ENCODE measurements at regions not wholly inside any gene's neighbourhood (a gene's known extent, or its start where the extent isn't known, plus 50 kb on each side); places are given as distances from the start of the nearest gene placed in this dataset.

- TF ChIP-seq JUN (IDR thresholded peaks at IDR 0.05; ENCODE audit: borderline replicate concordance, insufficient read depth, insufficient read length, low read depth) (no peak), GATA2 (IDR thresholded peaks at IDR 0.05; ENCODE audit: insufficient read depth, insufficient read length, low read depth, low read length) (no peak), FOS (IDR thresholded peaks at IDR 0.05; ENCODE audit: borderline replicate concordance, insufficient read depth, low read length) (no peak), CTCF (IDR thresholded peaks at IDR 0.05; ENCODE audit: extremely low read depth in 1 of 2, insufficient read depth in 1 of 2, low read depth in 1 of 2, low read length in 2 of 2) (no peak), POLR2AphosphoS5 (IDR thresholded peaks at IDR 0.05; ENCODE audit: insufficient read depth, low read depth, low read length) (no peak), MYC (IDR thresholded peaks at IDR 0.05; ENCODE audit: low read depth, low read length) (no peak), EZH2 (IDR thresholded peaks at IDR 0.05; ENCODE audit: borderline replicate concordance, low read depth, low read length, severe bottlenecking) (peak; percentile 46), MAX (IDR thresholded peaks at IDR 0.05; ENCODE audit: insufficient read depth, insufficient read length) (no peak)
- FAIRE-seq, result no peak
- Histone ChIP-seq H3K4me1 (ENCODE audit: control insufficient read depth, extremely low read depth, insufficient read depth, low read length) (no peaks in the 10 kb centered on the region), H2AFZ (ENCODE audit: low read depth, low read length) (peak overlapping the region; percentile 55), H3K9me3 (replicated peaks; ENCODE audit: control insufficient read depth, insufficient read depth, low read length) (no peaks in the 10 kb centered on the region), H3K36me3 (ENCODE audit: control insufficient read depth in 2 of 2, extremely low read depth in 1 of 2, insufficient read depth in 2 of 2, low read length in 2 of 2) (no peaks in the 10 kb centered on the region), H3K27me3 (ENCODE audit: control insufficient read depth in 2 of 2, insufficient read depth in 2 of 2, low read length in 2 of 2) (peaks cover 10 to 21% of the 10 kb centered on the region in 2 experiments), H3K4me3 (replicated peaks in 1 of 3; ENCODE audit: insufficient read depth in 1 of 3, low read depth in 1 of 3, low read length in 3 of 3) (no peak overlapping the region), H4K20me1 (replicated peaks; ENCODE audit: control insufficient read depth, extremely low read depth, insufficient read depth, low read length) (no peaks in the 10 kb centered on the region), H3K4me2 (ENCODE audit: insufficient read depth, low read length) (peak overlapping the region; percentile 55), H3K9me1 (replicated peaks; ENCODE audit: control insufficient read depth, extremely low read depth, insufficient read depth, low read length) (no peaks in the 10 kb centered on the region), H3K27ac (ENCODE audit: insufficient read depth, low read depth, low read length) (no peak overlapping the region), H3K9ac (replicated peaks; ENCODE audit: extremely low read depth, insufficient read depth, low read length) (no peak overlapping the region), H3K79me2 (ENCODE audit: control insufficient read depth, insufficient read depth, low read length) (no peaks in the 10 kb centered on the region)
- ChIA-PET CTCF (interaction anchor here (0.7 kb wide), 1 partner anchor 84 kb away, joined by 3 read pairs; no protein-coding TSS in a partner anchor), POLR2A (no interaction called here)
- intact Hi-C loops (cut with micrococcal nuclease) (no loop called here), dilution Hi-C loops (cut with MboI; ENCODE audit: extremely low pct_ligation_motif_present, low sequenced_read_pairs) (no loop called here)
- BruUV-seq (replicated peaks), result no TSS peak
- DNase-seq (ENCODE audit: low read depth, low spot score), result no peak
Observed at GRCh38 chr14:103220982-103221641, 97.9 kb downstream of the TNFAIP2 start.

All from endothelial cell of umbilical vein (primary cell).